ENCODE measurements at regions not wholly inside any gene's neighbourhood (a gene's known extent, or its start where the extent isn't known, plus 50 kb on each side); places are given as distances from the start of the nearest gene placed in this dataset.

DNA sequence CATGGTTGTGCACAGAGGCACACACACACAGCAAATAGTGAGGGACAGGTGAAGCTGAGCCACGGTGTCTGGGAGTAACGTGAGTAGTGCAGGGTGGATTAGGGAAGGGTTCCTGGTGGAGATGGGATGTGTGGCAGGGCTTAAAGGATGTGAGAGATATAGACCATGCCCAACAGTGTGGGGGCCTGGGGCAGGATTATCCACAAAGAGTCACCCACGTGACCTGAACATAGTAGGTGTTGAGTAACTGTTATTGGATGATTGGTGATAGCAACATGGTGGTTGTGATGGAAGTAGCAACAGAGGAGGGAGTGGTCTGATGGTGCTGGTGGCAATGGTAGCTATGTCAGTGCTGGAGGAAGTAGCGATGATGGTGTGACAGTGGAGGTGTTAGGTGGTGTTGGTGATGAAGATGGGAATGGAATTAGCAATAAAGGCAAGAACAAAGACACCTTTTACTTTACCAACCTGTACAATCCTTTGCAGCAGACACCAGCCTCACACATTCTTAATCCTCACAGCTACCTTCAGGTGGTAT lies 135.1 kb downstream of the MRPL14 start:
- Histone ChIP-seq H3K4me3 (ENCODE audit: low read length) (no peak overlapping the region), H3K9ac (ENCODE audit: low read length) (no peak overlapping the region)
- no peak for DNase-seq (ENCODE audit: low read depth)

GRCh38 chr6:43990627-43991619 lies 136.3 kb downstream of the MRPL14 start:
- H3K27me3 ChIP-seq (replicated peaks; ENCODE audit: control insufficient read depth, insufficient read depth, low read length) = peaks cover 12% of the 10 kb centered on the region
- no peaks in the 10 kb centered on the region for H3K36me3 ChIP-seq (ENCODE audit: control insufficient read depth, insufficient read depth, low read length, severe bottlenecking)
- no peak overlapping the region for H3K4me3 ChIP-seq (ENCODE audit: low read length)
- peaks cover 16% of the 10 kb centered on the region for H3K4me1 ChIP-seq (ENCODE audit: control insufficient read depth, insufficient read depth, low read length)
- no peak overlapping the region for H3K9ac ChIP-seq (ENCODE audit: low read length)
- H3K9me3 ChIP-seq (ENCODE audit: control insufficient read depth, low read length) = no peaks in the 10 kb centered on the region
- DNase-seq (ENCODE audit: low read depth) = peak; percentile 30

More for the DNA sequence above, 135.1 kb downstream of the MRPL14 start:
- Histone ChIP-seq H3K9me3 (ENCODE audit: control insufficient read depth, low read length) (no peaks in the 10 kb centered on the region), H3K27me3 (replicated peaks; ENCODE audit: control insufficient read depth, insufficient read depth, low read length) (peaks cover 1% of the 10 kb centered on the region), H3K4me1 (ENCODE audit: control insufficient read depth, insufficient read depth, low read length) (peaks cover 22% of the 10 kb centered on the region), H3K36me3 (ENCODE audit: control insufficient read depth, insufficient read depth, low read length, severe bottlenecking) (no peaks in the 10 kb centered on the region)

GRCh38 chr6:43990275-43990626 lies 137.0 kb downstream of the MRPL14 start:
- no peak for DNase-seq (ENCODE audit: low read depth)
- Histone ChIP-seq H3K36me3 (ENCODE audit: control insufficient read depth, insufficient read depth, low read length, severe bottlenecking) (no peaks in the 10 kb centered on the region), H3K4me3 (ENCODE audit: low read length) (no peak overlapping the region), H3K9ac (ENCODE audit: low read length) (no peak overlapping the region), H3K4me1 (ENCODE audit: control insufficient read depth, insufficient read depth, low read length) (peaks cover 15% of the 10 kb centered on the region), H3K9me3 (ENCODE audit: control insufficient read depth, low read length) (no peaks in the 10 kb centered on the region), H3K27me3 (replicated peaks; ENCODE audit: control insufficient read depth, insufficient read depth, low read length) (peaks cover 12% of the 10 kb centered on the region)

GRCh38 chr6:43989581-43990146 lies 137.6 kb downstream of the MRPL14 start:
- Histone ChIP-seq H3K9ac (ENCODE audit: low read length) (no peak overlapping the region), H3K36me3 (ENCODE audit: control insufficient read depth, insufficient read depth, low read length, severe bottlenecking) (no peaks in the 10 kb centered on the region), H3K27me3 (replicated peaks; ENCODE audit: control insufficient read depth, insufficient read depth, low read length) (peaks cover 12% of the 10 kb centered on the region), H3K4me3 (ENCODE audit: low read length) (no peak overlapping the region), H3K9me3 (ENCODE audit: control insufficient read depth, low read length) (no peaks in the 10 kb centered on the region), H3K4me1 (ENCODE audit: control insufficient read depth, insufficient read depth, low read length) (peaks cover 19% of the 10 kb centered on the region)
- no peak for DNase-seq (ENCODE audit: low read depth)

GRCh38 chr6:43988801-43989200 lies 138.5 kb downstream of the MRPL14 start:
- no peak overlapping the region for H3K9ac ChIP-seq (ENCODE audit: low read length)
- DNase-seq (ENCODE audit: low read depth) = no peak
- no peaks in the 10 kb centered on the region for H3K9me3 ChIP-seq (ENCODE audit: control insufficient read depth, low read length)
- peaks cover 12% of the 10 kb centered on the region for H3K27me3 ChIP-seq (replicated peaks; ENCODE audit: control insufficient read depth, insufficient read depth, low read length)
- peaks cover 23% of the 10 kb centered on the region for H3K4me1 ChIP-seq (ENCODE audit: control insufficient read depth, insufficient read depth, low read length)
- no peaks in the 10 kb centered on the region for H3K36me3 ChIP-seq (ENCODE audit: control insufficient read depth, insufficient read depth, low read length, severe bottlenecking)
- no peak overlapping the region for H3K4me3 ChIP-seq (ENCODE audit: low read length)

DNA sequence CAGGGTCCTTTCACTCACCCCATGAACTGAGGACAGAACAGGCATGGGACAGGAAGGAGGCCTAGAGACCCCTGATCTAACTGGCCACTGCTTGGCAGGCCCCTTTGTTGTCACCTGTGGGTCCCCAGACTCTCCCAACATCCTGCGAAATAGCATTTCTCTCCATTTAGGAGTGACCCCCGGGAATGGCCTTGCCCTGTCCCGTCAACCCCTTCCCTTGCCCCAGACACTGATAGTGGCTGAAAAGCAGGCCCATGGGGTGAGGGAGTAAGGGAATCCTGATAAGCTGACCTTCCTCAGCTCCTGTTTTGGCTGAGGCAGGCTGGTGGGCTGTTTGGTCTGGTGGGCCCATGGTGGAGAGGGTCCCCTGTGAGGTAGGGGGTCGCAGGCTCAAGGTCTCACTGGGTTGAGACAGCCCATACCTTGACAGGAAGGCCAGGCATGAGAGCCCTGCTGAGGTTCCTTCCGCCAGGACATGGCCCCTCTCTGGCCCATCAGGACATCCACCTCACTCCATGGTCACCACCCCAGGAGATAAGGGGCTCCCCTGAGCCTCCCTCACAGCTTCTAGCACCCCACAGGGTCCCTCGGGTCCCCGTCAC lies 139.3 kb downstream of the MRPL14 start:
- DNase-seq (ENCODE audit: low read depth) = no peak
- H3K4me3 ChIP-seq (ENCODE audit: low read length) = no peak overlapping the region
- H3K9me3 ChIP-seq (ENCODE audit: control insufficient read depth, low read length) = no peaks in the 10 kb centered on the region
- no peak overlapping the region for H3K9ac ChIP-seq (ENCODE audit: low read length)
- no peaks in the 10 kb centered on the region for H3K36me3 ChIP-seq (ENCODE audit: control insufficient read depth, insufficient read depth, low read length, severe bottlenecking)
- H3K27me3 ChIP-seq (replicated peaks; ENCODE audit: control insufficient read depth, insufficient read depth, low read length) = peaks cover 12% of the 10 kb centered on the region
- H3K4me1 ChIP-seq (ENCODE audit: control insufficient read depth, insufficient read depth, low read length) = peaks cover 23% of the 10 kb centered on the region

- Histone ChIP-seq H3K9ac (ENCODE audit: low read length) (no peak overlapping the region), H3K27me3 (replicated peaks; ENCODE audit: control insufficient read depth, insufficient read depth, low read length) (peaks cover 12% of the 10 kb centered on the region), H3K36me3 (ENCODE audit: control insufficient read depth, insufficient read depth, low read length, severe bottlenecking) (no peaks in the 10 kb centered on the region), H3K9me3 (ENCODE audit: control insufficient read depth, low read length) (no peaks in the 10 kb centered on the region), H3K4me1 (ENCODE audit: control insufficient read depth, insufficient read depth, low read length) (peaks cover 23% of the 10 kb centered on the region), H3K4me3 (ENCODE audit: low read length) (no peak overlapping the region)
- no peak for DNase-seq (ENCODE audit: low read depth)
These were observed 141.0 kb downstream of the MRPL14 start for GRCh38 chr6:43986177-43986825.

- H3K9ac ChIP-seq (ENCODE audit: low read length) = no peak overlapping the region
- DNase-seq (ENCODE audit: low read depth) = no peak
- no peak overlapping the region for H3K4me3 ChIP-seq (ENCODE audit: low read length)
- H3K36me3 ChIP-seq (ENCODE audit: control insufficient read depth, insufficient read depth, low read length, severe bottlenecking) = no peaks in the 10 kb centered on the region
- peaks cover 15% of the 10 kb centered on the region for H3K4me1 ChIP-seq (ENCODE audit: control insufficient read depth, insufficient read depth, low read length)
- peaks cover 12% of the 10 kb centered on the region for H3K27me3 ChIP-seq (replicated peaks; ENCODE audit: control insufficient read depth, insufficient read depth, low read length)
- H3K9me3 ChIP-seq (ENCODE audit: control insufficient read depth, low read length) = no peaks in the 10 kb centered on the region
These were observed 141.9 kb downstream of the MRPL14 start for GRCh38 chr6:43985329-43985728.

GRCh38 chr6:43984442-43985321 lies 142.6 kb downstream of the MRPL14 start:
- Histone ChIP-seq H3K4me1 (ENCODE audit: control insufficient read depth, insufficient read depth, low read length) (peaks cover 9% of the 10 kb centered on the region), H3K27me3 (replicated peaks; ENCODE audit: control insufficient read depth, insufficient read depth, low read length) (peaks cover 12% of the 10 kb centered on the region), H3K9ac (ENCODE audit: low read length) (no peak overlapping the region), H3K36me3 (ENCODE audit: control insufficient read depth, insufficient read depth, low read length, severe bottlenecking) (no peaks in the 10 kb centered on the region), H3K9me3 (ENCODE audit: control insufficient read depth, low read length) (no peaks in the 10 kb centered on the region), H3K4me3 (ENCODE audit: low read length) (no peak overlapping the region)
- no peak for DNase-seq (ENCODE audit: low read depth)

DNA sequence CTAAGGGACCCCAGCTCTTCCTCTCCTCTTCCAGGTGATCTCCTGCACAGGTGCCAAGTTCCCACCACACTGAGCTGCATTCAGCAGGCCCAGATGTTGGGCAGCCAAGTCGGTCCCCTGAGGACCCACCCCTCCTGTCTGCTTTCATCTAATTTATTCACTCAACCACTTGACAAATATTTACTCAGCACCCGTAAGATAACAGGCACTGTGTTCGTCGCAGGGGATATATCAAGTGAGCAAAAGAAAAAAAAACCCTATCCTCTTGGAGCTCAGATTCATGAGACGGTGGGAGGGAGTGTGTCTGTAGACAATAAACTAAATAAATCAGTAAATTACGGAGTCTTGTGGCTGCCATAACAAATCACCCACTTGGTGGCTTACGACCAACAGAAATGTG lies 143.6 kb downstream of the MRPL14 start:
- Histone ChIP-seq H3K27me3 (replicated peaks; ENCODE audit: control insufficient read depth, insufficient read depth, low read length) (peaks cover 12% of the 10 kb centered on the region), H3K4me1 (ENCODE audit: control insufficient read depth, insufficient read depth, low read length) (peaks cover 8% of the 10 kb centered on the region), H3K9me3 (ENCODE audit: control insufficient read depth, low read length) (no peaks in the 10 kb centered on the region), H3K4me3 (ENCODE audit: low read length) (no peak overlapping the region), H3K9ac (ENCODE audit: low read length) (no peak overlapping the region), H3K36me3 (ENCODE audit: control insufficient read depth, insufficient read depth, low read length, severe bottlenecking) (no peaks in the 10 kb centered on the region)
- DNase-seq (ENCODE audit: low read depth) = no peak
